Mesothelial cell of epicardium (in vitro differentiated cells): ENCODE measurements at regions not wholly inside any gene's neighbourhood (a gene's known extent, or its start where the extent isn't known, plus 50 kb on each side); places are given as distances from the start of the nearest gene placed in this dataset.

Experiments
- DNase-seq, 2 experiments: peaks; one replicate each; pipeline ENCODE4 v3.0.0; 2021; ENCODE audit warnings: low spot score in 2 of 2; ENCODE audit not compliant: unreplicated experiment in 2 of 2
- H3K27ac Mint-ChIP-seq: 2 replicates; pipeline ENCODE4 v1.8.0; 2021; ENCODE audit warnings: mixed read lengths
- H3K27me3 Mint-ChIP-seq: 2 replicates; pipeline ENCODE4 v1.8.0; 2021; ENCODE audit warnings: low read depth, mixed read lengths
- H3K36me3 Mint-ChIP-seq: 2 replicates; pipeline ENCODE4 v1.8.0; 2021; ENCODE audit warnings: mixed read lengths
- H3K4me1 Mint-ChIP-seq: 2 replicates; pipeline ENCODE4 v1.8.0; 2021; ENCODE audit warnings: mixed read lengths
- H3K4me3 Mint-ChIP-seq: 2 replicates; pipeline ENCODE4 v1.8.0; 2021; ENCODE audit warnings: mild to moderate bottlenecking, moderate library complexity, mixed read lengths
- H3K9me3 Mint-ChIP-seq: 2 replicates; pipeline ENCODE4 v1.8.0; 2021; ENCODE audit warnings: mixed read lengths
- CTCF ChIP-seq: fragments of 200-600 bp; sonication (generic); IDR thresholded peaks from one replicate; pipeline ENCODE4 v1.5.0; 2021; ENCODE audit warnings: antibody characterized with exemption; ENCODE audit not compliant: unreplicated experiment

- H3K9me3 Mint-ChIP-seq, result no peaks in the 10 kb centered on the region
- H3K36me3 Mint-ChIP-seq, result no peaks in the 10 kb centered on the region
- DNase-seq, result no peak
- H3K27me3 Mint-ChIP-seq, result peaks cover 17% of the 10 kb centered on the region
- no peak overlapping the region for H3K4me3 Mint-ChIP-seq
- no peak for TF ChIP-seq CTCF
- no peak overlapping the region for H3K27ac Mint-ChIP-seq
- H3K4me1 Mint-ChIP-seq, result no peaks in the 10 kb centered on the region
Observed at GRCh38 chr5:7218141-7218540, 177.8 kb upstream of the ADCY2 start.

- no peak overlapping the region for H3K27ac Mint-ChIP-seq
- H3K4me1 Mint-ChIP-seq, result no peaks in the 10 kb centered on the region
- H3K36me3 Mint-ChIP-seq, result no peaks in the 10 kb centered on the region
- peaks cover 17% of the 10 kb centered on the region for H3K27me3 Mint-ChIP-seq
- TF ChIP-seq CTCF, result no peak
- no peak for DNase-seq
- no peak overlapping the region for H3K4me3 Mint-ChIP-seq
- H3K9me3 Mint-ChIP-seq, result no peaks in the 10 kb centered on the region
Observed at GRCh38 chr5:7220156-7220555, 175.8 kb upstream of the ADCY2 start.

- H3K27ac Mint-ChIP-seq, result no peak overlapping the region
- DNase-seq, result no peak
- H3K4me1 Mint-ChIP-seq, result no peaks in the 10 kb centered on the region
- H3K27me3 Mint-ChIP-seq, result peaks cover 14% of the 10 kb centered on the region
- no peak overlapping the region for H3K4me3 Mint-ChIP-seq
- H3K36me3 Mint-ChIP-seq, result no peaks in the 10 kb centered on the region
- H3K9me3 Mint-ChIP-seq, result no peaks in the 10 kb centered on the region
- TF ChIP-seq CTCF, result no peak
Observed at GRCh38 chr5:7221041-7221440, 174.9 kb upstream of the ADCY2 start.

GRCh38 chr5:7225826-7226225 is 170.1 kb upstream of the ADCY2 start:
- Mint-ChIP-seq H3K36me3 (no peaks in the 10 kb centered on the region), H3K9me3 (peaks cover 13% of the 10 kb centered on the region), H3K4me3 (no peak overlapping the region), H3K4me1 (no peaks in the 10 kb centered on the region), H3K27ac (no peak overlapping the region), H3K27me3 (no peaks in the 10 kb centered on the region)
- TF ChIP-seq CTCF, result no peak
- DNase-seq, result no peak

- H3K9me3 Mint-ChIP-seq, result no peaks in the 10 kb centered on the region
- no peak for DNase-seq
- H3K36me3 Mint-ChIP-seq, result no peaks in the 10 kb centered on the region
- peaks cover 31% of the 10 kb centered on the region for H3K27me3 Mint-ChIP-seq
- H3K27ac Mint-ChIP-seq, result no peak overlapping the region
- peaks cover 11% of the 10 kb centered on the region for H3K4me1 Mint-ChIP-seq
- TF ChIP-seq CTCF, result no peak
- no peak overlapping the region for H3K4me3 Mint-ChIP-seq
Observed at GRCh38 chr5:7242118-7242710, 153.7 kb upstream of the ADCY2 start.

GRCh38 chr5:7244208-7244607 is 151.7 kb upstream of the ADCY2 start:
- no peaks in the 10 kb centered on the region for H3K9me3 Mint-ChIP-seq
- peaks cover 25% of the 10 kb centered on the region for H3K27me3 Mint-ChIP-seq
- no peak for TF ChIP-seq CTCF
- no peaks in the 10 kb centered on the region for H3K36me3 Mint-ChIP-seq
- peaks cover 11% of the 10 kb centered on the region for H3K4me1 Mint-ChIP-seq
- no peak overlapping the region for H3K27ac Mint-ChIP-seq
- no peak overlapping the region for H3K4me3 Mint-ChIP-seq
- DNase-seq, result no peak
